ENCODE measurements at regions not wholly inside any gene's neighbourhood (a gene's known extent, or its start where the extent isn't known, plus 50 kb on each side); places are given as distances from the start of the nearest gene placed in this dataset.

DNA sequence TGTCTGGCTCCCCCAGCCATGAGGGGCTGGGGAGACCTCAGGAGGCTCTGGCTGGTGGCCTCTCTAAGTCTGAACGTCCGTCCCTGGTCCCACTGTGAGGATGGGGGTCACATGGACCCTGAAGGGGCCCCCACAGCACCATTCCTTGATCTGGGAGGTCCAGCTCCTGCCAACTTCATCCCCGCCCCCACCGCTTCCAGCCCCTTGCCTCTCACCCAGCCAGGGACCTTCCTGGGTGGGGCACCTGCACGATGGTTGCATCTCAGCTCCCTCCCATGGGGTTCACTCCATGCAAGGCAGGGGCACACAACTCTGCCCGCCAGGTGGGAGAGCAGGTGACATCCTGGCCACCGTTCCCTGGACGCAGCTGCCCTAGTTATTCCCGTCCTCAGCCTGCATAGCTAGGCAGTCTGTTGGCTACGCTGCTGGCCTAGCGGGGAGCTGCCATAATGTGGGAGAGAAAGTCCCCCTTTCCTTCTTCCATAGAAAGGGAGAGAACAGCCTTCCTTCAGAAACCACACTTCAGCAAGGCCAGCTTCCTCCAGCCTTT is 217.9 kb upstream of the RPL38 start:
- DNase-seq (ENCODE audit: low read depth), result no peak

DNA sequence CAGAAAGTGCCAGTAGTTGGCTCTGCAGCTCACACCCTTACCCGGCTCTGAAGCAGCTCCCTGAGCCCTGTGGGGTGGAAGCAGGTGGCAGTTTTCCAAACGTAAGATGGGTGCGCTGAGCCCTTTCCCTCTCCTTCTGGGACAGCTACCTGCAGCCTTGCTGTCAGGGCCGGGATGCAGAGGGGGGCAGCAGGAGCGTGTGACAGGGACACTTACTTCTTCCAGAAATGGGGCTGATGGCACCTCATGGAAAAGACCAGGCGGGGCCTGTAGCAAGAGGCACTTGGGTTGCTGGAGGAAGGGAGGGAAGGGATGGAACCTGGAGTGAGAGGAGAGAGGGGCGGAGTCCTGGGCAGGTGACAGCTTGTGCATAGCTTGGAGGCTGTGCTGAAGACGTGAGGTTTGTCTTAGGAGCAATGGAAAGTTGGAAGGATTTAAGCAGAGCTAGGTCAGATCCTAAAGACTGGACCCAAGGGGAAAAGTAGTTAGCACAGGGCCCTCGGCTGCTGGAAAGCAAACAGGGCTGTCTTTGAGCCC is 216.8 kb upstream of the RPL38 start:
- DNase-seq (ENCODE audit: low read depth), result no peak

DNA sequence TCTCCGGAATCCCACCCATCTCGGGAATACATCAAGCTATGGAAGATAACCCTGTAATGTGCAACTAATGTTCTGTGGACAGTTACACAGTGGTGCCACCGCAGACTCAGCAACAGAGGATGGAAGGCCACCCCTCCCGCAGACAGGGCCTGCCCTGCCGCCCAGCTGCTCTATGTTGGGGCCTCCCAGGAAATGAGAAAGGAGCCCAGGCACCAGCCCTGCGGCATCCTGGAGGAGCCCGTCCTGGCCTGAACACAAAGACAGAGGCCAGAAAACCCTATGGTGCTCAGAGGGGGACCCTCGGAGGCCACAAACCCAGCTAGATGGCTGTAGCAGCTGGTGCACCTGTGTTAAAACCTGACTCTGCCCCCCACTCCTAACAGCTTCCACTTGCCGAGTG is 216.1 kb upstream of the RPL38 start:
- no peak for DNase-seq (ENCODE audit: low read depth)

DNA sequence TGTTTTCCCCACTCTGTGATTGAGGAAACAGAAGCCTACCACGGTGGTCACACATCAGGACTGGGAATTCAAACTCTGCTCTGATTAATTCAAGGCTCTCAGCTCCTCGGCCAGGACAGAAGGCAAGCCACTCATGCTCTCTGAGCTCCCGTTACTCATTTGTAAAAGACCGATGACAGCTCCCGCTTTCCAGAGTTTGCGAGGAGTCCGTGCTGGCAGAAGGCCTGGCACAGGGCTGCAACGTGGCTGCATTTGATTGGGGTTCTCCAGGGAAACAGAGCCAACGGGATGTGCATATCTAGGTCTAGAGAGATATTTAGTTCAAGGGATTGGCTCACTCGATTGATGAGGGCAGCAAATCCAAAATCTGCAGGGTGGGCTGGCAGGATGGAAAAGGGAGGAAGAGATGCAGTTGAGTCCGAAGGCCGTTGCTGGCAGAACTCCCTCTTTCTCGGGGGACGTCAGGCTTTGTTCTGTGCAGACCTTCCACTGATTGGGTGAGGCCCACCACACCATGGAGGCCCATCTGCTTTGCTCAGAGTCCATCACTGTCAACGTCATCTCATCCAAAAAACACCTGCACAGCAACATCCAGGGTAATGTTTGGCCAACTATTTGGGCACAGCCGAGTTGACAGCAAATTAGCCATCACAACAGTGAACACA is 215.5 kb upstream of the RPL38 start:
- DNase-seq (ENCODE audit: low read depth), result no peak

DNA sequence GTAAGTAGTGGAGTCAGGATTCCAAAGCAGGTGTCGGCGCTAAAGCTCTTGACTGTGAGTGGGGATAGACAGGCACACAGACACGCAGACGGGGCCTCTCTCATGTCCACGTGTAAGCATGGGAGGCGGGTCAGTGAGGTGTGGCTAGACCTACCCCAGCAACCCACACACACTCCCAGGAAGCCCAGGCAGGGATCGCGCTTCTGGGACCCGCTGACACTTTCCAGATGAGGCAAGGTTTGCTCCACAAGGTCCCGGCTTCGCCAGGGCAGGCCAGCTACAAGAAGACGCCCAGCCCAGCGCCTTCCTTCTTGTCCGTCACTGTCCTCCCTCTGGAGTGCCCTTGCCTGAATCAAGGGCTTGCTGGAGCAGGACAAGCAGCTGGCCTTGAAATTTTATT is 213.8 kb upstream of the RPL38 start:
- no peak for DNase-seq (ENCODE audit: low read depth)

DNA sequence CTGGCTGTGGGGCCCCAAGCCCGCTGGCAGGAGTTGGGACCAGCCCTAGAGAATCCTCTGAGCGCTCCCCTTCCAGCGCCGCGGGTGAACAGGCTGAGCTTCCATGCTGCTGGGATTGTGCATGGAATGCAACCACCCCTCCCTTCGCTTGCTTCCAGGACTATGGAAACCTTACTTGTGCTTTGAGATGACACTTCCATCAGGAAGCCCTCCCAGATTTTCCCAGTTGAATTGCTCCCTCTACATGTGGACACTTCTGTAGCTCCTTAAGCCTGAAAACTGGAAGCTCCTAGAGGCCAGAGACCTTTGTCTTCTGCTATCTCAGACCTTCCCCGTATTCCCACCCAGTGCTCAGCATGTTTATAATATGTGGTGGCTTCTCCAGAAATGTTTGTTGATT is 213.2 kb upstream of the RPL38 start:
- no peak for DNase-seq (ENCODE audit: low read depth)

DNA sequence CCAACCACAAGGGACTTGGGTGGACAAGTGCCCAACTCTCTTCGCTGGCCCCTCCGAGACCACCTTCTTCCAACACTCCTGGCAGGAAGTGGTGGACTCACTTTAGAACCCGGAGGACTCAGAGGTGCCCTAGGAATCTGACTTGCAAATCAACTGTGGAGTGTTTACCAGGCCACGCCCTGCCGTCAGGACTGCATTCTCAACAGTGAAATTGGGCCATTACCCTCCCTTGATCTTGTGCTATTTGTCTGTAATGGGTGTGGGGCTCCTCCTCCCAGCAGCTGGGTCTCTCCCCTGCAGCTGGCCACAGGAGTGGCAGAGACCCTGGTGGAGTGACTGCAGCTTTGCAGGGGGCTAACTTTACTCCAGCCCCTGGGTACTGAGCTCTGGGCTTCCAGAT is 212.2 kb upstream of the RPL38 start:
- DNase-seq (ENCODE audit: low read depth), result no peak

DNA sequence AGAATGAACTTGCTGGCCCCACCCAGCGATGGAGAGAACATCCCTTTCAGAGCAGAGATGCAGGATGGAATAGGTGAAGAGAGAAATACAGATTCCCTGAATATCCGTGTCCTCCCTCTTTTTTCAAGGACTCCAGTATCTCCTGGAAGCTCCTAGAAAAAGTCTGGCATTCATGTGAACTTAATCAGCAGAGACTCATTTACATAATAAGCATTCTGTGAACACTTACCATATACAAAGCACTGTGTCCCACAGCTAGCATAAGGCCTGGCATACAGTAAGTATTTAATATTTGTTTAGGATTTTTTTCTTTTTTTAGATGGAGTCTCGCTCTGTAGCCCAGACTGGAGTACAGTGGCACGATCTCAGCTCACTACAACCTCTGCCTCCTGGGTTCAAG is 208.5 kb upstream of the RPL38 start:
- no peak for DNase-seq (ENCODE audit: low read depth)

DNA sequence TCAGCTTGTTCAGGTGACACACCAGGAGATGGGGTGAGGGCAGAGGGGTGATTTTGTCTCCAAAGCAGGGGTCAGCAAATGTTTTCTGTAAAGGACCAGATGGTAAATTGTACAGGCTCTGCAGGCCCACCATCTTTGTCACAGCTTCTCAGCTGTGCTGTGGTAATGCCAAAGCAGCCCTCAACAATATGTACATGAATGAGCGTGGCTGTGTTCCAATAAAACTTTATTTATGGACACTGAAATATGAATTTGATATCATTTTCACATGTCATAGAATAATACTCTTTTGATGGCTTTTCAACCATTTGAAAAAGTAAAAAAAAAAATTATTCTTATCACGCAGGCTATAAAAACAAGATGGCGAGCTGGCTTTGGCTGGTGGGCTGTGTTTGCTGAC is 206.4 kb upstream of the RPL38 start:
- no peak for DNase-seq (ENCODE audit: low read depth)

DNA sequence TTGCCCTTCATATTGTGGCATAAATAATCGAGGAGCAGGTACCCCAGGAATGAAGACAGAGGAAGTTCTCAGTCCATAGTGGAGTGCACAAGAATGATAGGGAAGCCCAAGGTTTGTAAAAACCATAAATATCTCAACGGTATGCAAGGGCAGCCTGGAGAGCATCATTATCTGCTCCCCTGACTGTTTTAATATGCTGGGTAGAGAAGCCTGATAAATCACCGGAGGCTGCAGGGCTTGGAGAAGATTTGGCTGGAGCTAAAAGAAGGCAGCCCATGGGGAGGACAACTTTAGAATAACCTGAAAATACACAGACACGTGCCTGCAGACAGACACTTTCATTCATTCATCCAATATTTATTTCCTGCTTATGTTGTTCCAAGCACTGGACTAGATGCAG is 205.2 kb upstream of the RPL38 start:
- DNase-seq (ENCODE audit: low read depth), result no peak

DNA sequence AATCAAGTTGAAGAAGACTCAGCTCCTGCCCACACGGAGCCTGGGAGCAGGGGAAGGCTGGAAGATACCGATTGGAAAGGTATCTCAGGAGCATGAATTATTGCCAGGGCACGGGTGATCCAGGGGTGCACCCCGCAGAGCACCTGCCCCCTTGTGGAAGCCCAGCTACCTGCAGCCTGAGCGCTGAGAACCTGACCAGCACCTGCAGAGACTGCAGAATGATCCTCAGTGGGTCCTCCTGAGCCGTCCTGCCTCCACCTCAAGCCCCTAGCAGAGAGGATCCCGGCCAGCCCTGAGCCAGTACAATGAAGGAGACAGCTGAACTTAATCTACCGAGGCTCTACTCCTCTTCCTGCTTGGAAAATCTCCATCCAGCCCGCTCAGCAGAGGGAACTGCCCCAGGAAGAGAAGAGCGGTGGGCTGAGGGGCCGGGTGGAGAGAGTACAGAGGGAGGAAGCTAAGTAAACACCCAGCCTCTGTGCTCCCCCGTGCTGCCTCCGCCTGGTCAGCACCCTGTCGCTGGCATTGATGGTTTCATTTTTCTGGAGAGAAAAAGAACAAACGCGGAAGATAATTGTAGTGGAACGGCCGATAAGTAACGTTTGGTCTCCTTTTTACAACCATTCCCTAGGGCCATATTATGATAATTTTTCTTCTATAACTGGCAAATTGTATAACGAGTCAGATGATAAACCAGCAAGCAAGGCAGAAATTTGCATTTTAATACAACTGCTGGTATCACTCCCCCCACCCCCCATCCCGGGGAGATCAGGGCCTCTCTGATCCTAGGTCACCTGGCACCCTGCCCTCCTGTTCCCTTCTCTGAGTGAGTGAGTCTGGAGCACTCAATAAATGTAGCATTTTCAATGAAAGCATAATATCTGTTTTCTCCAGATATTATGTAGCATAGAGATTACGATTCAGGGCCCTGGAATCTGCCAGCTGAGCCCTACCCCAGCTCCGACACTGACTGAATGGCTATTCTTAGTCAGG is 204.5 kb upstream of the RPL38 start:
- peak; percentile 42 for DNase-seq (ENCODE audit: low read depth)

DNA sequence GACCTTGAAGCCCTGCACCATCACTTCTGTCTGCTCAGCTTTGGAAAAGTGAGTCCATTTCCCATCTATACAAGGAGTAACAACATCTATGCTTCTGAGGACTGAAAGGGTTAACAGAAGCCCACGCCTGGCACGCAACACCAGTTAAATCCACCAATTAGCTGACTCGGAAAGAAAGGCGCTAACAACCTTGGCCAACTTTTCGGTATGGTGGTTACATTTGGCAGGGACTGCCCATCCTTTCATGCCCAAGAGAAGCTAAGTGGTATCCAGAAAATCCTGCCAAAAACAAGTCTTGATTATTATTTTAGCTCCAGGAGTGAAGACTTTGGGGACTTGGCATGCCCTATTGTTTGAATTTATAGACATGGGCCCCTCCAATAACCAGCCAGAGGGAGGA is 202.3 kb upstream of the RPL38 start:
- DNase-seq (ENCODE audit: low read depth), result no peak

DNA sequence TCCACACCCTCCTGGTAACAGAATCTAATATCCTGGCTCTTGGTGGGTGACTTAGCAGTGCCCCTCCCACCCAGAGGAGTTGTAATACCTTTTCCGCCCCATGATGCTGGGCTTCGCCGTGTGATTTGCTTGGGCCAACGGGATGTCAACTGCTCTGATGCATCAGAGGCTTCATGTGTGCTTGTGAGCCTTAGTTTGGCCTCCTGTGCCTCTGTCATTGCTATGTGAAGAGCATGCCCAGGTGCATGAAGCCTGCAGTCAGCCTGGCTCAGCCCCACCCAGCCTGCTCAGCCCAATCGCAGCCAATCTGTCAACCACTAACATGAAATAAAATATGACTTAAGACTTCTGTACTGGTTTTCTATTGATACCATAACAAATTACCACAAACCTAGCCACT is 201.2 kb upstream of the RPL38 start:
- no peak for DNase-seq (ENCODE audit: low read depth)

DNA sequence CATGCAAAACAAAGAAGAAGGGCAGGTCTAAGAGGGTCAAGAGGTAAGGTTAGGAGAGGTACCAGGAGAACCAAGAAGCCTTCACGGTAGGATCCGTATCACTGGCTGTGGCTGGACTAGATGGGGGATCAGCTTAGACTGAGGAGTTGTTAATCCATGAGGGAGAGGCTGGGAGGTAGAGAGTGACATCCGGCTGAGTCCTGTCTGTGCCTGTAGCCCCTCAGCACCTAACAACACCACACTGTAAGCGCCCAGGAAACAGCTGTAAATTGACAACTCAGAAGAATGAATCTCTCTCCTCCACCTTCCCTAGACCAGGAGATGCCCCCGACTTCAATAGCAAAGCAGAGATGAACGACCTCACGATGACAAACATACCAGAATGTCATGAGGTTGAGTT is 199.4 kb upstream of the RPL38 start:
- DNase-seq (ENCODE audit: low read depth), result no peak

DNA sequence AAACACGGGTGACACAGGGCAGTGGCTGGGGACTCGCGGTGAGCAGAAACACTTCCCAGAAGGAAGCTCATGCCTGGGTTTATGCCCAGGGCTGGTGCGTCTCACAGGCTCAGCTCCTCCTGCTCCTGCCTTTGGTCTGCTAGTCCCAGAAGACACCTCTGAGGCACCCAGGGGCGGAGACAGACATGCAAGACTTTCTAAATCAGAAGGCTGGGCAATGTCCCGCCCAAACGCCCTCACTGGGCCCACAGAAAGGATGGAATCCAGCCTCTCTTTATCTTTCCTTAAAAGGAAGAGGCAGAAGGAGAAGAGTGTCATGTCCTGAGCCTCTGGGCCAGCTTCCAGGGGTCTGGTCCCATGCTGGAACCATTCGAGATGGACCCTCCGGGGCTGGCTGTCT is 197.7 kb upstream of the RPL38 start:
- no peak for DNase-seq (ENCODE audit: low read depth)

DNA sequence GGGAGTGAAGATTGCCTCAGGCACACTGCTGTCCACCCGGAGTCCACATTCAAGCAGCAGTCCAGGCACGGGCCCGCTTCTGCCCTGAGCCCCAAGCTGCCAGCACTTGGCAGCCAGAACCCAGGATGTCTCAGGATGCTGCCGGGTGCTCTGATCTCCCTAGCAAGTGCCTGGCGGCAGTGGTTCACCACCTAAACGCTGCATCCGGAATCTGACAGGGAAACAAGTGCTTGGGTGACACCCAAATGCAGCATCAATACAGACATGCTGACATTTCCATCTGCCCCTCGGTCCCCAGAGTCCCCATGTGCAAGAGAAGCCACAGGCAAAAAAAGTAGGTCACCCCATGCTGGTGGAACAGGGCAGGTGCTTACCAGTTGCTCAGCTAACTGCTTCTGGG is 197.1 kb upstream of the RPL38 start:
- no peak for DNase-seq (ENCODE audit: low read depth)

DNA sequence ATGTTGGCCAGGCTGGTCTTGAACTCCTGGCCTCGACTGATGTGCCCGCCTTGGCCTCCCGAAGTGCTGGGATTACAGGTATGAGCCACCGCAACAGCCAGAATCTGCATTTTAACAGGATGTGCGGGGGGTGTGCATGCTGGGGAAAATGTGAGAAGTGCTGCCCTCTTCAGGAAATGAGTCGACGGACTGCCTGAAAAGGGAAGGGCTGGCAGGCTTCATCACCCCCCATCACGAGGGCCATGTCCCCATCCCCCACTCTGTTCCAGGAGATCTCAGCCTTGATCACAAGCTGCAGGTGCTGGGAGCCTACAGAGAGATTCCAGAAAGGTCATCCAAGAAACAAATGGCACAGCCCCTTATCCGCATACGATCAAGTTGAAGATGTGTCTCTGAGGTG is 195.3 kb upstream of the RPL38 start:
- no peak for DNase-seq (ENCODE audit: low read depth)

DNA sequence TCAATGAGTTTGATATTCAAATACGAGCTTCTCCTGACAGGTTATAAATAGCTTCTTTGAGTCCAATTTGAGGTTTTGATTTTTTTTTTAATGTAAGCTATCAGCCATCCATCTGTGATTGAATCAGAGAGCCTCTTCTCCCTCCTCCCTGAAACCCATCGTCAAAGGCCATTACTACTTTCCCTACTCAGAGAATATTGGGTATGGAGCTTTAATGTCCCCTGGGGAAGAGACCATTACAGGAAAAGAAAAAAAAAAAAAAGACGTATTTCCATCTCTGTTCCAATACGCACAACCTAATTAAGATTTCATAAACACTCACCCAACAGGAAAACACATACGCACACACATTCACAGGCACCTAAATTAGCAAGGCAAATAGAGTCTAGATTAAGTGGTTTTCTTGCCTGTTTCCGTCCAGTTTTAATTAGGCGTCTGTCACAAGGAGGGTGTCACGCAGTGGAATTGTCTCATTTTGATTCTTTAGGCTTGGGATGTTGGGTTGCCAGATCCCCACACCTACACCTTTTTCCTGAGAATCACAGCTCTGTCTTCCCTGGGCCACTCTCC is 194.3 kb upstream of the RPL38 start:
- DNase-seq (ENCODE audit: low read depth), result no peak

DNA sequence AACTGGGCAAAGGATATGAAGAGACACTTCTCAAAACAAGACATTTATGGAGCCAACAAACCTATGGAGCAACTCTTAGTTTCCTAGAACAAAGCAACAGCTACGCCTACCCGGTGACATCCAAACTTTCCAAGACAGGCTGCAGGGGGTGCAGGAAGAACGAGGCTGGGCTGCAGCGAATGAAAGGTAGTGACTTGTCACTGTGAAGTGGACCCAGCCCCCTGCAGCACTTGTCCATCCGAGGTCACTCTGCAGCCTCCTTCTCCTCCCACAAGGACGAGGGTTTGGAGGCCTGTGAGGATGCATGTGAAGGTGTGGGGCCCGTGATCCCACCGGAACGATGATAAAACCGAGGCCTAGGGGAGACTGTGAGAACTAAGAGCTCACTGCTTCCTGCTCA is 192.6 kb upstream of the RPL38 start:
- DNase-seq (ENCODE audit: low read depth), result no peak

DNA sequence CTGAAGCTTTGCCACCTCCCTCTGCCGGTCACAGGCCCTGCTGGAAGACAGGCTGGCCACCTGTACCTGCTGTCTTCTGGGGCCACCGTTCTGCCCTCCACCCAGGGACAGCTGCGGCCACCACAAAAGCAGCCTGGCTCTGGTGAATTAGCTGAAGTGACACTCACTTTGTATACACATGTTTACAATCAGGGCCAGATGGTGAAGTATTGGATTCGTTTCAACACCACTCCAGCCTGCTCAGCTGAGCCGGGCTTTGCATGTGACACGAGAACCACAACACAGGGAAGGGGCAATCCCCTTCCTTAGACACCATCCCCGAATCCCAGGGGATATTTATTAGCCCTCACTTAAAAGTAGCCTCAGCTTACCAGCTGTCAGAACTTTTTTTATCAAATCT is 191.5 kb upstream of the RPL38 start:
- DNase-seq (ENCODE audit: low read depth), result no peak

DNA sequence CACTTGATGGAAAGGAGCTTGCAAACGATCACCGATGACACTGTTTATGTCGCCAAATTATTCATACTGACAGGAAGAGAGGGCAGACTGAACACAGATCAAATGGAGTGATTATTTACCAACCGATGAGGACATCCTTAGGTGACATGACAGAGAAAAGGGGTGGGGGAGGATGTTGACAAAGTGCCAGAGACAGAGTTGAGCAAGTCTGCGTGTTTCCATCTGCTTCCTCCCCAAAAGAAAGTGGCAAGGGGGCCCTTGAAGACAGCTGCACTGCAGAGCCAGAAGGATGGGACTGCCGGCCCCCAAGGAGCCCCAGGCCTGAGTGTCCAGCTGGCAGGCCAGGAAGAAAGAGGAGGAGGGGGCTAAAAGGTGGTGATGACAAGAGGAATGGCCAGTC is 191.0 kb upstream of the RPL38 start:
- no peak for DNase-seq (ENCODE audit: low read depth)

DNA sequence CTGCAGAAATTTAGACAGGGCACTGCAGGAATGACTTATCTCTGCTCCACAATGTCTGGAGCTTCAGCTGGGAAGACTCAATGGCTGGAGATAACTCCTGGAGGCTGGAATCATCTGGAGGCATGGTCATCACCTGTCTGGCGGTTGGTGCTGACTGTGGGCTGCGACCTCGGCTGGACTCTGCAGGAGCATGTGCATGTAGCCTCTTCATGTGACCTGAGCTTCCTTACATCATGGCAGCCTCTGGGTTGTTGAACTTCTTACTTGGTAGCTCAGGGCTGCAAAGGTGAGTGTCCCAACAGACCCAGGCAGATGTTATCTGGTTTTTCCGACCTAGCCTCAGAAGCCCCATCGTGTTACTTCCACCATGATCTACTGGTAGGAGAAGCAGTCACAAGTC is 188.2 kb upstream of the RPL38 start:
- DNase-seq (ENCODE audit: low read depth), result no peak

DNA sequence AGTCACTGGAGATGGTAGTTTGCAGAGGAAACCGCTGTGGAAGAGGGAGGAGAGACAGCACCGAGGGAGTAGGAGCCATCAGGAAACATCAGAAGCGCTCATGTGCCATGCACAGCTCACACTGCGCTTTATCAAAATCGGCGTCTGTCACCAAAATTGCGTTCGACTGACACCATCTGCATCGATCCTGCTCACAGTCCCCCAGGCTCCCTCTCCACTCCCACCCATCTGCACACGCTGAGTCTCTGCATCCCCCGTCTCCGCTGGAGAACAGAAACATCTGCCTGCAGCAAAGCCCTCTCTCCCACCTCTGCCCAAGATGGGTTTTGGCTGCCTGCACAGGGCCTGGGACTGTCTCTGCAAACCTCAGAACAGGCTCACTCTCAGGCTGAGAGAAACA is 187.5 kb upstream of the RPL38 start:
- no peak for DNase-seq (ENCODE audit: low read depth)
